GM19240 (cell line): ENCODE measurements at regions not wholly inside any gene's neighbourhood (a gene's known extent, or its start where the extent isn't known, plus 50 kb on each side); places are given as distances from the start of the nearest gene placed in this dataset.

ENCODE experiments used
- DNase-seq: peaks from one replicate; pipeline ENCODE4 v3.0.0; 2011; ENCODE audit warnings: low spot score; ENCODE audit not compliant: insufficient read length

GRCh38 chr14:71728386-71728785, 203.8 kb upstream of the RGS6 start:
- no peak for DNase-seq

GRCh38 chr14:71729596-71729995, 202.6 kb upstream of the RGS6 start:
- DNase-seq = no peak

- no peak for DNase-seq
Measured at GRCh38 chr14:71730471-71730870, 201.8 kb upstream of the RGS6 start.

GRCh38 chr14:71731096-71731495, 201.1 kb upstream of the RGS6 start:
- DNase-seq = no peak

GRCh38 chr14:71733210-71733883, 198.9 kb upstream of the RGS6 start:
- no peak for DNase-seq

GRCh38 chr14:71734076-71734475, 198.2 kb upstream of the RGS6 start:
- DNase-seq = no peak

GRCh38 chr14:71734885-71735284, 197.3 kb upstream of the RGS6 start:
- DNase-seq = no peak

GRCh38 chr14:71737760-71738159, 194.5 kb upstream of the RGS6 start:
- DNase-seq = no peak

- DNase-seq = no peak
Measured at GRCh38 chr14:71739273-71739990, 192.8 kb upstream of the RGS6 start.

GRCh38 chr14:71741241-71741640, 191.0 kb upstream of the RGS6 start:
- DNase-seq = no peak

GRCh38 chr14:71742485-71742884, 189.7 kb upstream of the RGS6 start:
- no peak for DNase-seq

- DNase-seq = no peak
Measured at GRCh38 chr14:71745072-71745471, 187.2 kb upstream of the RGS6 start.

- DNase-seq = no peak
Measured at GRCh38 chr14:71748196-71748595, 184.0 kb upstream of the RGS6 start.

- no peak for DNase-seq
Measured at GRCh38 chr14:71749613-71750238, 182.5 kb upstream of the RGS6 start.

GRCh38 chr14:71751264-71751663, 181.0 kb upstream of the RGS6 start:
- DNase-seq = no peak

- no peak for DNase-seq
Measured at GRCh38 chr14:71752111-71752738, 180.0 kb upstream of the RGS6 start.

- peak; percentile 53 for DNase-seq
Measured at GRCh38 chr14:71753126-71753830, 179.0 kb upstream of the RGS6 start.

GRCh38 chr14:71753976-71754375, 178.3 kb upstream of the RGS6 start:
- DNase-seq = no peak

- DNase-seq = no peak
Measured at GRCh38 chr14:71754422-71755095, 177.7 kb upstream of the RGS6 start.

- no peak for DNase-seq
Measured at GRCh38 chr14:71758229-71758951, 173.8 kb upstream of the RGS6 start.
